Common myeloid progenitor, CD34-positive (primary cell): ENCODE measurements at regions not wholly inside any gene's neighbourhood (a gene's known extent, or its start where the extent isn't known, plus 50 kb on each side); places are given as distances from the start of the nearest gene placed in this dataset.

Experiments used
- CTCF ChIA-PET: fragments of 350-600 bp; sonication (Branson Sonifier 250); formaldehyde crosslinking; loops from one replicate; lab custom pipeline; 2021; ENCODE audit warnings: antibody characterized with exemption; lab: Charles Lee
- POLR2A ChIA-PET: fragments of 350-600 bp; sonication (Branson Sonifier 250); formaldehyde crosslinking; loops from one replicate; lab custom pipeline; 2021; ENCODE audit warnings: antibody characterized with exemption; lab: Charles Lee
- DNase-seq, 3 donors: peaks; one replicate each; pipeline versions ENCODE4 v3.0.0 to v3.0.0-alpha.2; 2013
- H3K27ac ChIP-seq, 2 experiments: 1 replicate in 1 of 2; 2 replicates in 1 of 2; pipeline ENCODE4 v1.7.0; 2013; ENCODE audit warnings: inconsistent platforms in 2 of 2, low read length in 2 of 2, mild to moderate bottlenecking in 2 of 2, low read depth in 1 of 2, moderate library complexity in 1 of 2; ENCODE audit not compliant: severe bottlenecking in 2 of 2, insufficient read depth in 1 of 2, poor library complexity in 1 of 2
- H3K27me3 ChIP-seq, 5 experiments: replicated peaks in 2 of 5; 1 replicate in 3 of 5; 2 replicates in 2 of 5; pipeline versions ENCODE4 v1.6.1 to v1.7.0; 2013; ENCODE audit warnings: low read length in 4 of 5, mild to moderate bottlenecking in 2 of 5, moderate library complexity in 2 of 5, inconsistent platforms in 1 of 5; ENCODE audit not compliant: insufficient read depth in 5 of 5, control insufficient read depth in 4 of 5
- H3K36me3 ChIP-seq, 4 experiments: 1 replicate in 2 of 4; 2 replicates in 2 of 4; pipeline versions ENCODE4 v1.6.1 to v1.7.0; 2013; ENCODE audit warnings: low read length in 3 of 4, control low read depth in 1 of 4, mild to moderate bottlenecking in 1 of 4; ENCODE audit not compliant: control insufficient read depth in 4 of 4, insufficient read depth in 4 of 4
- H3K4me1 ChIP-seq, 4 experiments: 1 replicate in 3 of 4; 2 replicates in 1 of 4; pipeline versions ENCODE4 v1.6.1 to v1.7.1; 2013; ENCODE audit warnings: low read length in 3 of 4, mild to moderate bottlenecking in 3 of 4, control low read depth in 1 of 4, inconsistent platforms in 1 of 4, moderate library complexity in 1 of 4; ENCODE audit not compliant: control insufficient read depth in 4 of 4, insufficient read depth in 4 of 4; ENCODE audit errors: control extremely low read depth in 1 of 4
- H3K4me3 ChIP-seq, 7 experiments: 1 replicate in 4 of 7; 2 replicates in 3 of 7; pipeline versions ENCODE4 v1.5.1 to v1.7.0; 2013; ENCODE audit warnings: mild to moderate bottlenecking in 7 of 7, low read length in 6 of 7, moderate library complexity in 6 of 7, inconsistent platforms in 2 of 7, low read depth in 2 of 7, control low read depth in 1 of 7; ENCODE audit not compliant: insufficient read depth in 4 of 7, control insufficient read depth in 1 of 7; ENCODE audit errors: extremely low read depth in 1 of 7
- H3K9me3 ChIP-seq, 5 experiments: 1 replicate in 4 of 5; 2 replicates in 1 of 5; pipeline versions ENCODE4 v1.6.1 to v1.7.1; 2013; ENCODE audit warnings: low read length in 4 of 5, mild to moderate bottlenecking in 2 of 5, inconsistent platforms in 1 of 5, low read depth in 1 of 5, moderate library complexity in 1 of 5; ENCODE audit not compliant: control insufficient read depth in 4 of 5, insufficient read depth in 2 of 5; ENCODE audit errors: control extremely low read depth in 1 of 5
- WGBS: methylation state at CpG from one replicate; pipeline ENCODE4 v1.1.5; 2013; ENCODE audit not compliant: insufficient coverage; 5-methylcytosine and 5-hydroxymethylcytosine counted together

DNA sequence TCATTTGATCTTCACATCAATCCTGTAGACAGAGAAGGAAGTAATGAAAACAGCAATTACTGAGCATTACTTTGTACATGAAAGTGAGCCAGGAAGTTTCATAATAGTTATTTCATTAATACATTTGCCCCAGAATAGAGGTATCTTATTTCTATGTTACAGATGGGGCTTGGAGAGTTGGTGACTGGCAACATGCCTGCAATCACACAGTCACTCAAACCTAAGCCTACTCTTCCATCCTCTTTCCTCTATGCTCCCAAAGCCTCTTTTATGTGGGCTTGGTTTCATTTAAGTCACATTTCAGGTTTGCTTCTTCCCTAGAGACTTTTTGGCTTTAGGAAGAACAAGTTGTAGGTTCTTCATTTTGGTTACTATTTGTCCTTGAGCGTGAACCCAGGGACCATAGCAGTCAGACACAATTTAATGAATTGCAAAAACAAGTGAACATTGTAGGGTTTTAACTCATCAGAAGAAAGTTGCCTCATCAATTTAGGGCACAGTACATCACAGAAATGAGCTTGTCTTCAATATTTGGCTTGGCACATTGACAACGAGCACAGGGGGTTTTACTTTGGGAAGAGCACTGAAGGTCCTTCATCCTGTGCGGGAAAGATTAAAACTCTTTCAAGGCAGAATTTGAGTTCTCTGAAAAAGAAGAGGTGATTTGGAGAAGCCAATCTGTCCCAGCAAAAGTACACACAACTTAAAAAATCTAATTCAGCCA lies 381.1 kb downstream of the TMEM38B start:
- Histone ChIP-seq H3K27me3 (no peaks in the 10 kb centered on the region), H3K36me3 (no peaks in the 10 kb centered on the region), H3K4me3 (no peak overlapping the region), H3K27ac (no peak overlapping the region), H3K4me1 (peaks cover 0 to 3% (median 0%) of the 10 kb centered on the region in 4 experiments), H3K9me3 (no peaks in the 10 kb centered on the region)
- ChIA-PET POLR2A (no interaction called here), CTCF (interaction anchor here (1.0 kb wide), 1 partner anchor 10 kb away, joined by 3 read pairs; no protein-coding TSS in a partner anchor)
- WGBS = 100% methylated on average over 3 of the region's 3 CpGs
- DNase-seq = no peak

DNA sequence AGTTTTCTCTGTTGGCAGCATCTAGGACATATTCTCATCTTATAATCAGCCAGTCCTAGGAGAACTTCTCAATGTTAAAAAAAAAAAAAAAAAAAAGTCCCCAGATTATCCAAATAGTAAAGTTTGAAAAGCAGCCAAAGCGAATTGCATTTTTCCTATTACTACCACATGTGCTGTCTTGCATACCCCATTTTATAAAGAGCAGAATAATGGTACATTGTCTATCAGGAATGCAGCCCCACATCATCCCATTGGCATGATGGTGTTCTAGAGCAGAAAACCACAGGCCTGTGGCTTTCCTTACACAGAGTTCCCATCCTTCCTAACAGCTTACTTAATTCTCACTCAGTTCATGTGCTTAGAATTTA lies 381.6 kb downstream of the TMEM38B start:
- Histone ChIP-seq H3K36me3 (no peaks in the 10 kb centered on the region), H3K4me3 (no peak overlapping the region), H3K9me3 (no peaks in the 10 kb centered on the region), H3K4me1 (peaks cover 0 to 6% (median under 1%) of the 10 kb centered on the region in 4 experiments), H3K27me3 (no peaks in the 10 kb centered on the region), H3K27ac (no peak overlapping the region)
- no peak for DNase-seq
- no CpG with 5 or more reads among the region's 1 CpG for WGBS
- POLR2A ChIA-PET = no interaction called here
- CTCF ChIA-PET = interaction anchor here (1.0 kb wide), 1 partner anchor 9 kb away, joined by 3 read pairs; no protein-coding TSS in a partner anchor

GRCh38 chr9:106076711-106077110 lies 382.4 kb downstream of the TMEM38B start:
- no peak overlapping the region for H3K27ac ChIP-seq
- WGBS = no CpG with 5 or more reads among the region's 1 CpG
- no peak overlapping the region for H3K4me3 ChIP-seq

GRCh38 chr9:106077731-106078130 lies 383.4 kb downstream of the TMEM38B start:
- H3K36me3 ChIP-seq = no peaks in the 10 kb centered on the region
- no peaks in the 10 kb centered on the region for H3K9me3 ChIP-seq
- H3K27ac ChIP-seq = no peak overlapping the region
- H3K4me1 ChIP-seq = peaks cover 0 to 14% (median 6%) of the 10 kb centered on the region in 4 experiments
- ChIA-PET CTCF (interaction anchor here (1.0 to 2.0 kb wide), 2 partner anchors 13 to 18 kb away, joined by 3 to 4 read pairs; no protein-coding TSS in a partner anchor), POLR2A (no interaction called here)
- no peaks in the 10 kb centered on the region for H3K27me3 ChIP-seq
- DNase-seq = no peak
- no peak overlapping the region for H3K4me3 ChIP-seq
- WGBS = 80% methylated on average over 1 of the region's 2 CpGs

More at GRCh38 chr9:106076711-106077110, 382.4 kb downstream of the TMEM38B start:
- no peaks in the 10 kb centered on the region for H3K9me3 ChIP-seq
- no peaks in the 10 kb centered on the region for H3K36me3 ChIP-seq
- DNase-seq = no peak
- H3K4me1 ChIP-seq = peaks cover 0 to 13% (median 6%) of the 10 kb centered on the region in 4 experiments
- ChIA-PET CTCF (interaction anchor here (2.0 kb wide), 1 partner anchor 19 kb away, joined by 4 read pairs; no protein-coding TSS in a partner anchor), POLR2A (no interaction called here)
- H3K27me3 ChIP-seq = no peaks in the 10 kb centered on the region

GRCh38 chr9:106082621-106083020 lies 388.3 kb downstream of the TMEM38B start:
- Histone ChIP-seq H3K36me3 (no peaks in the 10 kb centered on the region), H3K27ac (no peak overlapping the region), H3K4me3 (no peak overlapping the region), H3K4me1 (peaks cover 0 to 11% (median 6%) of the 10 kb centered on the region in 4 experiments), H3K9me3 (peaks cover 0 to 4% (median 0%) of the 10 kb centered on the region in 5 experiments), H3K27me3 (no peaks in the 10 kb centered on the region)
- CTCF ChIA-PET = no interaction called here
- no peak for DNase-seq
- WGBS = 100% methylated on average over 1 of the region's 3 CpGs
- POLR2A ChIA-PET = no interaction called here

DNA sequence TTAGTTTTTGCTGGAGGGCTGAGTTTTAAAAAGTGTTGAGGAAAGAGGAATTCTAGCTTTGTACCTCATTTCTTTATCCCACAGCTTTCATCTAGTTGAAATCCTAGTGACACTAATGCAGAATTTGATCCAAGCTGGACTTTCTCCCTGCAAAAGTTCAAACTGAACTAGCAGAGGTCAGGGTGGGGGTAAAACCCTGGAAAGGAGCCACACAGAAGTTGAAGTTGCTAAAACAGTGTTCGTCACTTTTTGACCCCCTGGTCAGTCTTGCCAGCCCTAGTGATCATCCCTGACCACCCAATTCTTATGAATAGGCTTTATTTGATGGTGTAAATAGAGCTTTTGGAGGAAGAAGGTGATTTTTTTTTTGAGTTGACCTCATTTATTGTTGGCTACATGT lies 390.4 kb downstream of the TMEM38B start:
- no peaks in the 10 kb centered on the region for H3K36me3 ChIP-seq
- H3K27ac ChIP-seq = no peak overlapping the region
- no peak overlapping the region for H3K4me3 ChIP-seq
- H3K9me3 ChIP-seq = peaks cover 0 to 4% (median 0%) of the 10 kb centered on the region in 5 experiments
- ChIA-PET POLR2A (interaction anchor here (0.7 kb wide), 1 partner anchor 40 kb away, joined by 3 read pairs; no protein-coding TSS in a partner anchor), CTCF (interaction anchor here (0.9 to 1.5 kb wide), 2 partner anchors 9 to 15 kb away, joined by 3 to 4 read pairs; no protein-coding TSS in a partner anchor)
- WGBS = 100% methylated on average over 1 of the region's 1 CpG
- peaks cover 0 to 11% (median 6%) of the 10 kb centered on the region in 4 experiments for H3K4me1 ChIP-seq
- no peak for DNase-seq
- H3K27me3 ChIP-seq = no peaks in the 10 kb centered on the region

DNA sequence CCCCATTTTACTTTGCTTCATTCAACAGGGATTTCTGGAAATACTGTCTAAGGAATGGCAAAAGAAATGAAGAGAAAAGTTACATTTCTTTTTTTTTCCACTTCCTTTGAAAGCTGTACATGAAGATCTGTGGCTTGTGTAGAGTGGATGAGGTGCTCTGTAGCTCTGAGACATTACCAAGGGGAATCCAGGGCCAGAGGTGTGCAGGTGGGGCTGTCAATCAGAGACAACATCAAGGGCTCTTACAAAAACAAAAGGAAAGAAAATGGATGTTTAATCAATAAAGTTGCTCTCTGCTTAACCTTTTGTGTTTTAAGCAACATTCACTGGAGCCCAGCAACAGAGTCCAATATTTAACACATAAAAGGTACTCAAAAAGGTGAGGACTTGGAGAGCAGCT lies 391.1 kb downstream of the TMEM38B start:
- H3K4me1 ChIP-seq = peaks cover 0 to 11% (median 6%) of the 10 kb centered on the region in 4 experiments
- no peaks in the 10 kb centered on the region for H3K27me3 ChIP-seq
- no peak overlapping the region for H3K27ac ChIP-seq
- no peaks in the 10 kb centered on the region for H3K36me3 ChIP-seq
- POLR2A ChIA-PET = interaction anchor here (0.7 kb wide), 1 partner anchor 39 kb away, joined by 3 read pairs; no protein-coding TSS in a partner anchor
- CTCF ChIA-PET = interaction anchor here (0.9 kb wide), 1 partner anchor 10 kb away, joined by 3 read pairs; no protein-coding TSS in a partner anchor
- DNase-seq = no peak
- no peak overlapping the region for H3K4me3 ChIP-seq
- H3K9me3 ChIP-seq = peaks cover 0 to 4% (median 0%) of the 10 kb centered on the region in 5 experiments
